ENCODE measurements at regions not wholly inside any gene's neighbourhood (a gene's known extent, or its start where the extent isn't known, plus 50 kb on each side); places are given as distances from the start of the nearest gene placed in this dataset.

GRCh38 chr4:154942176-154942575 lies 161.1 kb downstream of the RBM46 start:
- TF ChIP-seq REST (IDR thresholded peaks at IDR 0.05) (no peak), ELK1 (IDR thresholded peaks at IDR 0.05; ENCODE audit: low read depth, low read length) (no peak), CTCF (IDR thresholded peaks at IDR 0.05) (no peak), RARB (CRISPR knock-in tag; IDR thresholded peaks at IDR 0.05) (no peak)

Data from A549 (cell line).